Fibroblast of mammary gland (primary cell): ENCODE measurements at regions not wholly inside any gene's neighbourhood (a gene's known extent, or its start where the extent isn't known, plus 50 kb on each side); places are given as distances from the start of the nearest gene placed in this dataset.
A peak's percentile ranks its signal among the peaks of the same experiment; 100 is the strongest.

Experiments
- DNase-seq: peaks from one replicate; pipeline ENCODE4 v3.0.0-alpha.2; 2010; ENCODE audit warnings: low read depth
- H3K4me3 ChIP-seq: 2 replicates; pipeline ENCODE4 v1.5.1; 2011; ENCODE audit warnings: low read depth, mild to moderate bottlenecking, low read length, moderate library complexity; ENCODE audit not compliant: control insufficient read depth
- TF ChIP-seq, protein P1 (sequence below): conservative IDR thresholded peaks from 2 replicates; pipeline ENCODE4 v1.5.1; 2011; ENCODE audit warnings: low read depth, low read length, inconsistent platforms; ENCODE audit not compliant: control insufficient read depth, insufficient read depth

DNA sequence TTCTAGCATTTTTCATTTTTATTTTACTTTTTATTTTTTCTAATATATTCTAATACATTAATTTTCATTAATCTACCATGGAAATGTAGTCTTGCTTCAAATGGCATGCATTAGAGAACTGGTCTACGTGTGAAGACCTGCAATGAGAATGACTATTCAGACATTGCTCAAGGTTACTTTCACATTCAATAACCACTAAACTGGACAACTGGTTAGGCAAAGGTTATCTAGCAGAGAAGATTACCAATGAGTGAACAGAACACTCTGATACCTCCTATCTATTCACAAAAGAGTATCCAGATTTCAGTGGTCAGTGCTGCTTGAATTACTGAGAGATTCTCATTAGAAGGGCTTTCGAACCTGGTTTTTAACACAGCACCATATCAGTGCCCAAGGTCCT is 58.9 kb upstream of the ARHGAP24 start:
- no peak for DNase-seq
- TF ChIP-seq, protein P1, sequence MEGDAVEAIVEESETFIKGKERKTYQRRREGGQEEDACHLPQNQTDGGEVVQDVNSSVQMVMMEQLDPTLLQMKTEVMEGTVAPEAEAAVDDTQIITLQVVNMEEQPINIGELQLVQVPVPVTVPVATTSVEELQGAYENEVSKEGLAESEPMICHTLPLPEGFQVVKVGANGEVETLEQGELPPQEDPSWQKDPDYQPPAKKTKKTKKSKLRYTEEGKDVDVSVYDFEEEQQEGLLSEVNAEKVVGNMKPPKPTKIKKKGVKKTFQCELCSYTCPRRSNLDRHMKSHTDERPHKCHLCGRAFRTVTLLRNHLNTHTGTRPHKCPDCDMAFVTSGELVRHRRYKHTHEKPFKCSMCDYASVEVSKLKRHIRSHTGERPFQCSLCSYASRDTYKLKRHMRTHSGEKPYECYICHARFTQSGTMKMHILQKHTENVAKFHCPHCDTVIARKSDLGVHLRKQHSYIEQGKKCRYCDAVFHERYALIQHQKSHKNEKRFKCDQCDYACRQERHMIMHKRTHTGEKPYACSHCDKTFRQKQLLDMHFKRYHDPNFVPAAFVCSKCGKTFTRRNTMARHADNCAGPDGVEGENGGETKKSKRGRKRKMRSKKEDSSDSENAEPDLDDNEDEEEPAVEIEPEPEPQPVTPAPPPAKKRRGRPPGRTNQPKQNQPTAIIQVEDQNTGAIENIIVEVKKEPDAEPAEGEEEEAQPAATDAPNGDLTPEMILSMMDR, result no peak
- H3K4me3 ChIP-seq, result no peak overlapping the region

DNA sequence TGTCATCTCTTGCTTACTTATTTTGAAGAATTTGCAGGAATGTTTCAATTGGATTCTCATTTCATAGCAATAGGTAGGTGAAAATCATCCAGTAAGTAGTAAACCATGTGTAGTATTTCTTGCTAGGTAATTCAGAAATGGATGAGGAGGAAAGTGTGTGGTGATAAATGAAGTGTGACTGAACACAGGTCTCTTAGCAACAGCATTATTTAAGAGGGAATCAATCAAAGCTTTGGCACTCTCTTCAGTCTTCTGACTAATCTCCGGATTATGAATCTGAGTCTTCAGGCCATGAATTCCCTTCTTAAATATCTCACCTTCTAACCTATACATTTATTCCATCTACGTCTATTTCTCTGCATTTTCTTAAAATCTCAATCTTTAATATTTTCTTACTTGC is 55.8 kb upstream of the ARHGAP24 start:
- peak; percentile 18 for DNase-seq
- no peak overlapping the region for H3K4me3 ChIP-seq
- TF ChIP-seq, protein P1, result no peak

DNA sequence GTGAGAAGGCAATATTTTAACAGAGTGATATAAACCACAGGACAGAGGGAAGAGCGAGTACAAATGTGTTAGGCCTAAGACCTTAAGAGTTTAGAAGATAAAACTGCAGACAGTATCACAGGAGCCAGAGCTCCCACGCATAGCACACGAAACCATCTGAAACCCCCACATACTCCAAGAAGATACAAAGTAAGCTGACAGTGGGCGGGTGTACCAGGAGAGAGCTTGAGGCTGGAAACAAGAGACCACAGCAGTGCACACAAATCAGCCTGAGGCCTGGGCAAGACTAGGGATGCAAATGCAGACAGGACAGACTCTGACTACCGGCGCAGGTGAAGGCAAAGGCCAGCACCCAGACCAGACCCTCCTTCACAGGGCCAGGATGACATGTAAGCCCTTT is 54.1 kb upstream of the ARHGAP24 start:
- no peak for DNase-seq
- H3K4me3 ChIP-seq, result no peak overlapping the region

DNA sequence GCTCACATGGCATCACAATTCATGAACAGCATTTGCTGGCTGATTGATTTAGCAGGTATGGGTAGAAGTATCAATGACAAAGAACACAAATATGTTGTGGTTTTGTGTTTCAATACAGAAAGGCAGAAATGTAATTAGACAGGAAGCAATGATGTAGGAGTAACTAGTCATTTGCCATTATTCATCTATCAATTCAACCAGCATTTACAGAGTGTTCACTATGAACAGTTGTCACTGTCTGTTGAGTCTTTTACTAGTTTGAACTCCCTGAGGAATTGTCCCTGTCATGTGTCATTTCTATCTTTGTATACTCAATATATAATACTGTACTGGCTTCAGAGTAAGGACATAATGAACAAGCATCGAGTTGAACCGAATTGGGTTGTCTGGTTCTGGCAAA is 51.5 kb upstream of the ARHGAP24 start:
- H3K4me3 ChIP-seq, result no peak overlapping the region
- TF ChIP-seq, protein P1, result no peak
- DNase-seq, result peak; percentile 24

More for the DNA sequence above, 54.1 kb upstream of the ARHGAP24 start:
- TF ChIP-seq, protein P1, result no peak
